HG03196 (cell line): ENCODE measurements at regions not wholly inside any gene's neighbourhood (a gene's known extent, or its start where the extent isn't known, plus 50 kb on each side); places are given as distances from the start of the nearest gene placed in this dataset.

Experiments
- ATAC-seq: cut with Tn5 transposase; IDR thresholded peaks from one replicate; pipeline ENCODE4 v1.9.1; 2021; ENCODE audit not compliant: unreplicated experiment

- no peak for ATAC-seq
Measured at GRCh38 chr3:168604767-168605166, 509.0 kb upstream of the GOLIM4 start.

- ATAC-seq: no peak
Measured at GRCh38 chr3:168598250-168598649, 502.5 kb upstream of the GOLIM4 start.

GRCh38 chr3:168596175-168596823 lies 500.6 kb upstream of the GOLIM4 start:
- no peak for ATAC-seq

- no peak for ATAC-seq
Measured at GRCh38 chr3:168591587-168591986, 495.9 kb upstream of the GOLIM4 start.

- ATAC-seq: no peak
Measured at GRCh38 chr3:168589376-168589775, 493.7 kb upstream of the GOLIM4 start.

GRCh38 chr3:168585544-168585943 lies 489.8 kb upstream of the GOLIM4 start:
- ATAC-seq: no peak

- no peak for ATAC-seq
Measured at GRCh38 chr3:168583977-168584376, 488.3 kb upstream of the GOLIM4 start.

GRCh38 chr3:168582503-168582902 lies 486.8 kb upstream of the GOLIM4 start:
- ATAC-seq: no peak

- no peak for ATAC-seq
Measured at GRCh38 chr3:168581771-168582225, 486.1 kb upstream of the GOLIM4 start.

GRCh38 chr3:168579010-168579409 lies 483.3 kb upstream of the GOLIM4 start:
- no peak for ATAC-seq

- no peak for ATAC-seq
Measured at GRCh38 chr3:168575750-168576149, 480.0 kb upstream of the GOLIM4 start.

GRCh38 chr3:168574455-168575158 lies 478.9 kb upstream of the GOLIM4 start:
- no peak for ATAC-seq

GRCh38 chr3:168570404-168571155 lies 474.9 kb upstream of the GOLIM4 start:
- ATAC-seq: no peak

GRCh38 chr3:168558728-168559411 lies 463.1 kb upstream of the GOLIM4 start:
- ATAC-seq: no peak

- no peak for ATAC-seq
Measured at GRCh38 chr3:168552251-168552650, 456.5 kb upstream of the GOLIM4 start.

- no peak for ATAC-seq
Measured at GRCh38 chr3:168548719-168549118, 453.0 kb upstream of the GOLIM4 start.

- no peak for ATAC-seq
Measured at GRCh38 chr3:168546707-168547106, 451.0 kb upstream of the GOLIM4 start.

GRCh38 chr3:168545591-168545990 lies 449.9 kb upstream of the GOLIM4 start:
- no peak for ATAC-seq

- no peak for ATAC-seq
Measured at GRCh38 chr3:168544097-168544957, 448.6 kb upstream of the GOLIM4 start.

- ATAC-seq: no peak
Measured at GRCh38 chr3:168540726-168541125, 445.0 kb upstream of the GOLIM4 start.
